IMR-90 (cell line): ENCODE measurements at regions not wholly inside any gene's neighbourhood (a gene's known extent, or its start where the extent isn't known, plus 50 kb on each side); places are given as distances from the start of the nearest gene placed in this dataset.

Source experiments
- ATAC-seq: fragments of 200-7000 bp; cut with Tn5 transposase; 2 replicates; pipeline ENCODE4 v1.9.1; 2020; ENCODE audit warnings: low read depth, mild to moderate bottlenecking, moderate library complexity
- BruUV-seq: library from RNA; stranded (reverse); fragments of 400-500 nt; replicated peaks from 2 replicates; lab custom pipeline; 2021; lab: Mats Ljungman, UMichigan
- CTCF ChIA-PET: fragments of 300-600 bp; formaldehyde crosslinking; extraction: SDS; loops from one replicate; lab custom pipeline; 2021; ENCODE audit warnings: antibody characterized with exemption; lab: Yijun Ruan, JAX
- POLR2A ChIA-PET: fragments of 300-600 bp; sonication (Branson Sonifier 250); formaldehyde crosslinking; loops from one replicate; lab custom pipeline; 2022; ENCODE audit warnings: antibody characterized with exemption; ENCODE audit not compliant: unreplicated experiment; lab: Charles Lee
- DNase-seq: peaks from one replicate; pipeline ENCODE4 v3.0.0; 2013
- H2AFZ ChIP-seq: replicated peaks from 2 replicates; pipeline ENCODE3; 2013; ENCODE audit warnings: low read length, mild to moderate bottlenecking; ENCODE audit not compliant: poor library complexity
- H2AK5ac ChIP-seq: 2 replicates; pipeline ENCODE4 v1.6.1; 2013; ENCODE audit warnings: low read depth, low read length, inconsistent platforms
- H2AK9ac ChIP-seq: replicated peaks from 2 replicates; pipeline ENCODE3; 2013; ENCODE audit warnings: mild to moderate bottlenecking, low read depth, low read length, moderate library complexity; ENCODE audit not compliant: poor library complexity
- H2BK120ac ChIP-seq: 2 replicates; pipeline ENCODE4 v1.6.1; 2013; ENCODE audit warnings: low read depth, low read length, inconsistent platforms
- H2BK15ac ChIP-seq: 3 replicates; pipeline ENCODE4 v1.6.1; 2013; ENCODE audit warnings: low read depth, low read length, inconsistent platforms
- H2BK20ac ChIP-seq: 2 replicates; pipeline ENCODE4 v1.6.1; 2013; ENCODE audit warnings: low read depth, mild to moderate bottlenecking, inconsistent platforms, low read length, moderate library complexity
- H2BK5ac ChIP-seq: 2 replicates; pipeline ENCODE4 v1.6.1; 2013; ENCODE audit warnings: mild to moderate bottlenecking, low read depth, low read length, inconsistent platforms; ENCODE audit not compliant: poor library complexity, severe bottlenecking
- H3K14ac ChIP-seq: replicated peaks from 2 replicates; pipeline ENCODE4 v1.6.1; 2013; ENCODE audit warnings: low read depth, low read length, inconsistent platforms
- H3K18ac ChIP-seq: 2 replicates; pipeline ENCODE4 v1.6.1; 2013; ENCODE audit warnings: low read depth, low read length, control low read depth
- H3K23ac ChIP-seq: 2 replicates; pipeline ENCODE4 v1.6.1; 2013; ENCODE audit warnings: low read depth, low read length, inconsistent platforms
- H3K27ac ChIP-seq: 2 replicates; pipeline ENCODE4 v1.5.1; 2013; ENCODE audit warnings: mild to moderate bottlenecking, control low read depth, low read length; ENCODE audit not compliant: insufficient read depth
- H3K27me3 ChIP-seq: 2 replicates; pipeline ENCODE4 v1.6.1; 2013; ENCODE audit warnings: low read length; ENCODE audit not compliant: control insufficient read depth, insufficient read depth
- H3K36me3 ChIP-seq: 2 replicates; pipeline ENCODE4 v1.6.1; 2013; ENCODE audit warnings: low read length, mixed read lengths; ENCODE audit not compliant: control insufficient read depth, insufficient read depth
- H3K4ac ChIP-seq: 2 replicates; pipeline ENCODE4 v1.6.1; 2013; ENCODE audit warnings: low read depth, low read length, inconsistent platforms
- H3K4me1 ChIP-seq: 2 replicates; pipeline ENCODE4 v1.6.1; 2013; ENCODE audit warnings: low read length, mixed read lengths; ENCODE audit not compliant: control insufficient read depth, insufficient read depth
- H3K4me2 ChIP-seq: 2 replicates; pipeline ENCODE4 v1.6.1; 2013; ENCODE audit warnings: low read depth, mild to moderate bottlenecking, control low read depth, low read length, moderate library complexity
- H3K4me3 ChIP-seq: 2 replicates; pipeline ENCODE4 v1.5.1; 2013; ENCODE audit warnings: low read depth, mild to moderate bottlenecking, control low read depth, low read length, moderate library complexity; ENCODE audit not compliant: insufficient read depth
- H3K56ac ChIP-seq: 2 replicates; pipeline ENCODE4 v1.6.1; 2013; ENCODE audit warnings: low read length, inconsistent platforms; ENCODE audit not compliant: insufficient read depth; ENCODE audit errors: extremely low read depth
- H3K79me1 ChIP-seq, 2 experiments: 2 replicates each; pipeline ENCODE4 v1.6.1; 2013; ENCODE audit warnings: low read length in 2 of 2, inconsistent platforms in 1 of 2, low read depth in 1 of 2
- H3K9ac ChIP-seq: 2 replicates; pipeline ENCODE4 v1.6.1; 2013; ENCODE audit warnings: low read depth, low read length, control low read depth
- H3K9me1 ChIP-seq: 2 replicates; pipeline ENCODE4 v1.6.1; 2013; ENCODE audit warnings: low read length, inconsistent platforms; ENCODE audit not compliant: insufficient read depth
- H3K9me3 ChIP-seq: 2 replicates; pipeline ENCODE4 v1.6.1; 2013; ENCODE audit warnings: low read length; ENCODE audit not compliant: control insufficient read depth, insufficient read depth
- H4K20me1 ChIP-seq: 2 replicates; pipeline ENCODE4 v1.6.1; 2013; ENCODE audit warnings: low read length, inconsistent platforms; ENCODE audit not compliant: insufficient read depth
- H4K5ac ChIP-seq: 2 replicates; pipeline ENCODE4 v1.6.1; 2013; ENCODE audit warnings: mild to moderate bottlenecking, low read depth, low read length, control low read depth
- H4K8ac ChIP-seq, 2 experiments: 2 replicates each; pipeline ENCODE4 v1.6.1; 2013; ENCODE audit warnings: low read depth in 2 of 2, low read length in 2 of 2, control low read depth in 1 of 2, inconsistent platforms in 1 of 2
- H4K91ac ChIP-seq: 2 replicates; pipeline ENCODE4 v1.6.1; 2013; ENCODE audit warnings: low read depth, low read length, inconsistent platforms; ENCODE audit not compliant: insufficient read depth
- CEBPB ChIP-seq: IDR thresholded peaks from 2 replicates; pipeline ENCODE4 v1.6.1; 2012; ENCODE audit warnings: low read depth, low read length, improper control_type of control experiment
- CHD1 ChIP-seq: IDR thresholded peaks from 2 replicates; pipeline ENCODE4 v1.6.1; 2012; ENCODE audit warnings: low read depth, low read length, improper control_type of control experiment
- ELK1 ChIP-seq: fragments of 150-350 bp; IDR thresholded peaks from 2 replicates; pipeline ENCODE4 v1.6.1; 2016; ENCODE audit warnings: low read depth, mild to moderate bottlenecking, low read length, moderate library complexity, borderline replicate concordance
- MAFK ChIP-seq: IDR thresholded peaks from 2 replicates; pipeline ENCODE4 v1.6.1; 2012; ENCODE audit warnings: low read depth, low read length, improper control_type of control experiment
- MAZ ChIP-seq: IDR thresholded peaks from 2 replicates; pipeline ENCODE4 v1.6.1; 2012; ENCODE audit warnings: low read depth, mild to moderate bottlenecking, low read length, improper control_type of control experiment, moderate library complexity, borderline replicate concordance
- MXI1 ChIP-seq: IDR thresholded peaks from 2 replicates; pipeline ENCODE4 v1.6.1; 2012; ENCODE audit warnings: low read depth, mild to moderate bottlenecking, low read length, moderate library complexity, borderline replicate concordance
- NFE2L2 ChIP-seq: fragments of 150-350 bp; IDR thresholded peaks from 2 replicates; pipeline ENCODE4 v1.6.1; 2016; ENCODE audit warnings: low read depth, mild to moderate bottlenecking, low read length
- POLR2A ChIP-seq: IDR thresholded peaks from 2 replicates; pipeline ENCODE4 v1.6.1; 2012; ENCODE audit warnings: mild to moderate bottlenecking, low read depth, low read length
- SMC3 ChIP-seq: fragments of 150-350 bp; IDR thresholded peaks from 2 replicates; pipeline ENCODE4 v1.6.1; 2016; ENCODE audit warnings: low read depth, mild to moderate bottlenecking, antibody characterized with exemption, low read length, moderate library complexity
- WGBS, 2 experiments: methylation state at CpG; one replicate each; pipeline versions ENCODE4 v1.1.5 to v1.1.7; 2013; ENCODE audit warnings: missing lambda C conversion rate in 2 of 2; ENCODE audit not compliant: insufficient read length in 1 of 2; ENCODE audit errors: extremely low coverage in 2 of 2; 5-methylcytosine and 5-hydroxymethylcytosine counted together
- dilution Hi-C: fragments of 300-500 bp; cut with HindIII; formaldehyde crosslinking; loops from one replicate; pipeline ENCODE4 v1.14.3; 2018; ENCODE audit warnings: low sequenced_read_pairs; ENCODE audit not compliant: unreplicated experiment
- in situ Hi-C: fragments of 300-500 bp; cut with MboI; formaldehyde crosslinking; loops from 3 replicates; pipeline ENCODE4 v1.14.3; 2019; ENCODE audit warnings: low sequenced_read_pairs, inconsistent platforms, mixed read lengths
- intact Hi-C: fragments of 100-400 bp; cut with micrococcal nuclease; formaldehyde crosslinking; loops from 2 replicates; pipeline ENCODE4 v1.10.0; 2022
- TF ChIP-seq, protein P1 (sequence below): fragments of 150-350 bp; IDR thresholded peaks from 2 replicates; pipeline ENCODE4 v1.6.1; 2017; ENCODE audit warnings: mild to moderate bottlenecking, antibody characterized with exemption, low read length, low read depth
- TF ChIP-seq, protein P2 (sequence below): conservative IDR thresholded peaks from 2 replicates; pipeline ENCODE4 v1.5.1; 2012; ENCODE audit warnings: mild to moderate bottlenecking, low read depth, low read length, improper control_type of control experiment

GRCh38 chr1:193884848-193885558, 698.6 kb upstream of the B3GALT2 start:
- Histone ChIP-seq H2BK120ac (no peak overlapping the region), H3K4me2 (no peak overlapping the region), H2AK5ac (no peak overlapping the region), H4K91ac (no peak overlapping the region), H2AFZ (no peak overlapping the region), H3K9me3 (no peaks in the 10 kb centered on the region), H4K8ac (no peak overlapping the region), H3K9ac (no peak overlapping the region), H2AK9ac (no peak overlapping the region), H3K4me1 (no peaks in the 10 kb centered on the region), H3K56ac (no peak overlapping the region), H3K14ac (no peak overlapping the region), H3K4ac (no peak overlapping the region), H3K36me3 (no peaks in the 10 kb centered on the region), H4K20me1 (no peaks in the 10 kb centered on the region), H2BK5ac (no peak overlapping the region), H3K27me3 (no peaks in the 10 kb centered on the region), H3K4me3 (no peak overlapping the region), H2BK15ac (no peak overlapping the region), H3K23ac (no peak overlapping the region), H4K5ac (no peak overlapping the region), H3K27ac (no peak overlapping the region), H2BK20ac (no peak overlapping the region), H3K18ac (no peak overlapping the region), H3K79me1 (no peaks in the 10 kb centered on the region), H3K9me1 (no peaks in the 10 kb centered on the region)
- POLR2A ChIA-PET, result no interaction called here
- BruUV-seq, result no TSS peak
- in situ Hi-C loops (no loop called here), dilution Hi-C loops (no loop called here), intact Hi-C loops (no loop called here)
- no peak for ATAC-seq
- 100% methylated on average over 5 of the region's 11 CpGs; no CpG with 5 or more reads in 1 of the 2 experiments for WGBS, 2 experiments
- TF ChIP-seq MAZ (no peak), ELK1 (no peak), CEBPB (no peak), MXI1 (no peak), MAFK (no peak), CHD1 (no peak), SMC3 (no peak), POLR2A (no peak), NFE2L2 (no peak)
- TF ChIP-seq, protein P1, sequence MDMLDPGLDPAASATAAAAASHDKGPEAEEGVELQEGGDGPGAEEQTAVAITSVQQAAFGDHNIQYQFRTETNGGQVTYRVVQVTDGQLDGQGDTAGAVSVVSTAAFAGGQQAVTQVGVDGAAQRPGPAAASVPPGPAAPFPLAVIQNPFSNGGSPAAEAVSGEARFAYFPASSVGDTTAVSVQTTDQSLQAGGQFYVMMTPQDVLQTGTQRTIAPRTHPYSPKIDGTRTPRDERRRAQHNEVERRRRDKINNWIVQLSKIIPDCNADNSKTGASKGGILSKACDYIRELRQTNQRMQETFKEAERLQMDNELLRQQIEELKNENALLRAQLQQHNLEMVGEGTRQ, result no peak
- TF ChIP-seq, protein P2, sequence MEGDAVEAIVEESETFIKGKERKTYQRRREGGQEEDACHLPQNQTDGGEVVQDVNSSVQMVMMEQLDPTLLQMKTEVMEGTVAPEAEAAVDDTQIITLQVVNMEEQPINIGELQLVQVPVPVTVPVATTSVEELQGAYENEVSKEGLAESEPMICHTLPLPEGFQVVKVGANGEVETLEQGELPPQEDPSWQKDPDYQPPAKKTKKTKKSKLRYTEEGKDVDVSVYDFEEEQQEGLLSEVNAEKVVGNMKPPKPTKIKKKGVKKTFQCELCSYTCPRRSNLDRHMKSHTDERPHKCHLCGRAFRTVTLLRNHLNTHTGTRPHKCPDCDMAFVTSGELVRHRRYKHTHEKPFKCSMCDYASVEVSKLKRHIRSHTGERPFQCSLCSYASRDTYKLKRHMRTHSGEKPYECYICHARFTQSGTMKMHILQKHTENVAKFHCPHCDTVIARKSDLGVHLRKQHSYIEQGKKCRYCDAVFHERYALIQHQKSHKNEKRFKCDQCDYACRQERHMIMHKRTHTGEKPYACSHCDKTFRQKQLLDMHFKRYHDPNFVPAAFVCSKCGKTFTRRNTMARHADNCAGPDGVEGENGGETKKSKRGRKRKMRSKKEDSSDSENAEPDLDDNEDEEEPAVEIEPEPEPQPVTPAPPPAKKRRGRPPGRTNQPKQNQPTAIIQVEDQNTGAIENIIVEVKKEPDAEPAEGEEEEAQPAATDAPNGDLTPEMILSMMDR, result no peak
- CTCF ChIA-PET, result no interaction called here
- no peak for DNase-seq
